NCI-H2196 (cell line): ENCODE measurements at regions not wholly inside any gene's neighbourhood (a gene's known extent, or its start where the extent isn't known, plus 50 kb on each side); places are given as distances from the start of the nearest gene placed in this dataset.

Experiments used
- DNase-seq: peaks from one replicate; lab custom pipeline; 2025; ENCODE audit not compliant: unreplicated experiment; lab: John Stamatoyannopoulos, UW

DNA sequence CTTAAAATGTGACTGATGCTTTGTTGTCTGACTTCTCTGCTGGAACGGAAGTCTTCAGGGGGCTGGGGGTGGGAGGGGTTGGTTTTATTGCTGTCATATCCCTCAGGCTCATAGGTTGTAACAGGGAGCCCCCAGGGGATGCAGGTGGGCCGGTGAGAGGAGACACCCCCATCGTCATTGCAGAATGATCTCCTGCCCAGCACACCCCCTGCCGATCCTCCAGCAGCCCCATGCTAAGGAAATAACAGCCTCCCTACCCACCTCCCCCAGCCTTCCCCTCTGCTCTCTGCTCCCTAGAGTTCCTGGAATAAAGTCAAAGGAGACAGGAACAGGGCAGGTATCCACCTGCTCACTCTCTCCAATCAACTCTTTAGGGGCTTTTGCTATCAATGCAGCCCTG, 270.1 kb upstream of the TNRC6C start:
- DNase-seq, result no peak

DNA sequence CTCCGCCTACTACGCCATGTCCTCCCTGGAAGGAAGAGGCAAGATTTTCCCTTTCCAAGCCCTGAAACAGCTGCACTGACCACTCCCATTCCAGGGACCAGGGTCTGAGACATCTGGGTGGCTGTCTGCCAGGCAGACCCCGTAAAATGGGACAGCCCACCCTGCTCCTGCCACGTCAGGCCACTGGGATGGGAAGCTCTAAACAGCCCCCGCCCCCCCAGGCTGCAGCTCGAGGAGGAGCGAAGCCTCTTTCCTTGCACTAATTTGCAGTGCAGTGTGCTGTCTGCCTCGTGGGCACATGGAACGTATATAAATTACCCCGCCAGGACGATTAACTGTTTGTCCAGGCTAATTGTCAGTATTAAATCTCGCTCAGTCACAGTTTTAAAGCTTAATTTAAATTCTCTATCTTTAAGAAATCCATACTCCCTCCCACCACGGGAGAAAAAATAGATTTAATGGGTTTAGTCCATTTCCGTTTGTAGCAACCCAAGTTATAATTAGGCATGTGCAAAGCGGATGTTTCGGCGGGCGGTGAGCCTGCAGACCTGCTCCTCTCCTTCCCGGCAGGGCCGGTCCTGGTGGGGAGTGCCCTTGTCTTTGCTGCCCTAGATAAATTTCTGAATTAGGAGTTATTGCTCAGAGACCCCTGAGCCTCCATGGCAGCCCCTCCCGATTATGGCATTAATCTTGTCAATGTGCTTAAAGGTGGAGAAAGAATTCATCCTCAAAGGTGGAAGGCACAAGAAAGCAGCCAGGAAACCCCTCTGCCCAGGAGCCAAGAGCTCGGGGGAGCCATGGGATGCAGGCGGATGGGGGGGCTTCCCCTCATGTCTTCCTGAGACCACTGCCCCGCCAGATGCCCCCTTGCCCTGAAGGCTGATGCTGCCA, 268.0 kb upstream of the TNRC6C start:
- DNase-seq, result no peak

DNA sequence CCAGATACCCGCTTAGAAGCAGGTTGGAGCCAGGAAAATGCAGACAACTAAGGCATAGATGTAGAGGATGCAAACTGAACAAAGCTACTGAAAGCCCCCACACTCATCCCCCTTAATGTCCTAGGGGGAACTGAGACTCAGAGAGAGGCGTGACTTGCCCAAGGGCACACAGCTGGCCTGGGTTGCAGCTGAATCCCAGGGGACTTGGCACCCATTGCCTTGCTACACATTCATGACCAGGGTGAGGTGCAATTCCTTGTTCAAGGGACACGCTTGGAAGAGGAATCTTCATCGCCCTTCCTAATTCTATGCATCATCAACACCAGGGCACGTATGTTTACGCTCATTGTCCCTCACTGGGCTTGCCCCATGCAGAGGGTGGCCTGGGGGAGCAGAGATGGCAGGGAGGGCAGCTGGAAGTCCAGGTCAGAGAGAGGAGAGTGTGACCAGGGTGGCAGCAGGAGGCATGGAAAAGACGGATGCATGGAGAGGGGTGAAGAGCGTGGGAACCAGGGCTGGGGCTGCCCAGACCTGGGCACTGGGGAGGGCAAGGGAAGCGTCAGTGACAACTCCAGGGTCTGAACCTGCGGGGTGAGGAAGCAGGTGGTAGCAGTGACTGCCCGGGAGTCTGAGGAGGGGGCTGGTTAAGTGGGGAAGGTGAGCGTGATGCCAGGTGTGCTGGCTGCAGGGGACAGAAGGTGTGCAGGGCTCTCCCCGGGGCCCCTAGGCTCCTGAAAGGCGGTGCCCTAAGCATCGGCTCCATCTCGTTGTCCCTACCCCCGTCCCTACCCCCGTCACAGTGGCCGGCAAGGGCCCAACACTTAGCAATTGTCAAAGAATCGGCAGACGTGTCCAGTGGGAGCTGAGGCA, 267.1 kb upstream of the TNRC6C start:
- no peak for DNase-seq

DNA sequence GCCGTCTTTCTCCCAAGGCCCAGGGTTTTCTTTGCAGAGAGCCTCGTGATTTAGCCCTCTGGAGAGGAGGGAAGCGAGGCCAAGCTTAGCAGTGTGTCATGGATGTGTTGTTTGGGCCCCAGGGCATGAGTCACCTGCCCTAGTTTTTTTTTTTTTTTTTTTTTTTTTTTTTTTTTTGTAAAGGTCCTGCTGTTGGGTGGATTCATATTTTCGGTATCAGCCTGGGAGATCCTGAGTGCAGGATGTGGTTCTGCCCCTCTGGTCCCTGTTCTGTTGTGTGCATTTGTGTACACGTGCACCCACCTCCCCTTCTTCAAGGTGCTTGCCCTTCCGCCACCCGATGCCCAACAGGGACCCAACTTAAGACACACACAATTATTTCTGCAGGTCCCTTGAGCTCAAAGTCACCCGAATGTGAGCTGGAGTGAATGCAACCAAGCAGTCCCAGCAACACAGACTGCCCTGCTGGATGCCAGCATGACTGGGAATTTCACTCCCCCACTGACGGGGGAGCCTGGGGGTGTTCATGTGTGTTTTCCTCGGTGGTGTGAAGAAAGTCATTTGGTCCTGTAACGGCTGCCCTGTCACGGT, 265.8 kb upstream of the TNRC6C start:
- DNase-seq, result no peak

DNA sequence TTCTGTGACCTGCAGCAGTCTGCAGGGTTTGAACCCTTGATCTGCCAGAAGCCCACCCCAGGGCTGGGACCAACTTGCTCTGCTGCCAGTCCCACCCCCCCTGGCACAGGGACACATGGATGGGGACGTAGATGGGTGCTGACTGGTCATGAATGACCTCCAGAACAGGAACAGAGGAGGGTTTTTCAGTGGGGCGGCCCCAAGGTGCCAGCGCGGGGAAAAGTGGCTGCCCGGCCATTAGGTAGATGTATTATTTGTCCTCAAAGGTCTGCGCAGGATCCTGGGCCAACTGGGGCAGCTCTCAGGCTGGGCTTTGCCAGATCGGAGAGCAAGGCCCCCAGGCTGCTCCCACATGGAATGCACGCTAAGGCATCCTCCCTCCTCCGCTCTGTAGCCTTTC, 265.2 kb upstream of the TNRC6C start:
- no peak for DNase-seq

DNA sequence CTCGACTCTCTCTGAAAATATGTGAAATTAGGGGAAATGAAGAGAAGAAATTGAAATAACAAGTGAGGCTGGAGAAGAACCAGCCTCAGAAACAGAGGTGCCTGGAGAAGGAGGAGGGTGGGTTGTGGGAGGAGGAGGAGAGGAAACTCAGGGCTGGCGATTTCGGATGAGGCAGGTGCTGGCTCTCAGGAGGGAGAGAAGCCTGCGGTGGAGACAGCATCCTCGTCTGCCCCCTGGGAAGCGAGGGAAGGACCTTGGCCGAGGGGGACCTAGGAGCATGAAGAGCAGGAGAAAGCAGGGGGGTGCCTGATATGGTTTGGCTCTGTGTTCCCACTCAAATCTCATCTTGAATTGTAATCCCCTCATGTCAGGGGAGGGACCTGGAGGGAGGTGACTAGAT, 264.7 kb upstream of the TNRC6C start:
- DNase-seq, result no peak

DNA sequence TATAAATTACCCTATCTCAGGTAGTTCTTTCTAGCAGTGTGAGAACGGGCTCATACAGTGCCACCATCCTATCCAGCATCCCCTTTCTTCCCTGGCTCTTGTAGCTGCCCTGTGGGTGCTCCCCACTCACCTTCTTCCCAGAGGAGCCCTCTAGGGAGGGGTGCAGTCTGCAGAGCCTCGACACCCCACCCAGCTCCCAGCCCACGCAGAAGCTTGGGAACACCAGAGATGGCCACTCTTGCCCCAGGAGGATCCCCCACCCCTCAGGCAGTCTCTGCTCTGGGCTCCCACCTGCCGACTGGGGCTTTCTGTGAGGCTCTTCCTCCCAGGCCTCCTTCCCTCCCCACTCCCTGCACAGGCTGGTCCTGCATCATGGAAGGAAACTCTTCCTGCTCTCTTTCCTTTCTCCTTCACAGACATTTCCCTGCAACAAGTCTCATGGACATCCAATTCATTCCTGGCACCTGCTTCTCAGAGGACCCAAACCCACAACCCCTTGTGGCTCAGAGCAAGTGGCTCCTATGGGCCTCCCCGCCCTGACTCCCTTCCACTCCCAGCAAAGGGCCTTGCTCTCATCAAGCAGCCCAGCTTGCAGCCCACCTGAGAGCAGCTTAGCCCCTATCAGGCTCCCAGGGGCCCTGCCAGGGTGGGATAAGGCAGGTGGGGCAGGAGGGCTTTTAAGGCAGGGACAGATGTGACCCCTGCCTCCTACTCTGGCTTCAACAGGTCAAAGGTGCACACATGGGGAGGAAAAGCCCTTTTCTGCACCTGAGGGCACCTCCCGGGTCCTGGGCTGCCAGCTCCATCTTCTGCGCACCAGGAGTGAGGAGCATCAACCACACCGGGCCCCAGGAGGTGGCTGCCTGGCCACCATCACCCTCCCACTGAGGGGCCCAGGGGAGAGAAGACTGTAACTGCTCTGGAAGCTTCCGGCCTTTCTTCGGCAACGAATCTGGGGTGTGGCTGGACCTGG, 263.8 kb upstream of the TNRC6C start:
- no peak for DNase-seq

DNA sequence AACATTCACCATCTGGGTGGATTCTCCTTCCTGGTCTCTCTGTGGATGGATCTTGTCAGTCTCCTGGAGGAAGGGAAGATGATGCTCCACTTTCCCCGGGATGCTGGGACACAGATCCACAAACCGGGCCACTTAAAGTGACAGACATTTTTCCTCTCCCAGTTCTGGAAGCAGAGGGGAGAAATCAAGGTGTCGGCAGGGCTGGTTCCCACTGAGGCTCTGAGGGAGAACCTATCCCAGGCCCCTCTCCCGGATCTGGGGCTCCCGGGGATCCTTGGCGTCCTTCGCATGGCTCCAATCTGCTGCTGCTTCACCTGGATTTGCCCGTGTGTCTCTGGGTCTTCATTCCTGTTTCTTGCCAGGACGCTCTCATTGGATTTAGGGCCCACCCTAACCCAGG, 263.1 kb upstream of the TNRC6C start:
- DNase-seq, result no peak

DNA sequence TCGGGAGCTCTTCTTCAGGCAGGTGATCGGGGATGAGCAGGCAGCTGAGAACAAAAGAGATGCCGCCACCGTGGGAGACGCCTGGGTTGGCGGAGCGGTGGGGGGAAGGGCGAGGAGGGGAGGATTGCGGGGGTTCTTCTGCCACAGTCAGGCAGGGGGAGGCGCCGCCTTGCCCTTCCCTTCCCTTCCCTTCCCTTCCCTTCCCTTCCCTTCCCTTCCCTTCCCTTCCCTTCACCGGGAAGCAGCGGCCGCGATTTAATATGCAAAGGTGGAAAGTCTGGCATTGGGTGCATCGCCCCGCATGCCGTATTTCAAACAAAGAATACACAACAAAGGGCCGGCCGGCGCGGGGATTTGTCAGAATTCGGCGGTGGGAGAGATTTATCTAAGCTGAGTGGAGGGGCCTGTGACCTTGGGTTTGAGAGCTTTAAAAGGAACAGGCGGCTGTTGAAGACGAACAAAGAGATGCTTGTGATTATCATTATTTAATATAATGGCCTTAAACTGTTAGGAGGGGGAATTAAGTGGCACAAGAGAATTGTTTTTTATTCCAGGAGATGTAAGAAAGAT, 262.3 kb upstream of the TNRC6C start:
- no peak for DNase-seq

DNA sequence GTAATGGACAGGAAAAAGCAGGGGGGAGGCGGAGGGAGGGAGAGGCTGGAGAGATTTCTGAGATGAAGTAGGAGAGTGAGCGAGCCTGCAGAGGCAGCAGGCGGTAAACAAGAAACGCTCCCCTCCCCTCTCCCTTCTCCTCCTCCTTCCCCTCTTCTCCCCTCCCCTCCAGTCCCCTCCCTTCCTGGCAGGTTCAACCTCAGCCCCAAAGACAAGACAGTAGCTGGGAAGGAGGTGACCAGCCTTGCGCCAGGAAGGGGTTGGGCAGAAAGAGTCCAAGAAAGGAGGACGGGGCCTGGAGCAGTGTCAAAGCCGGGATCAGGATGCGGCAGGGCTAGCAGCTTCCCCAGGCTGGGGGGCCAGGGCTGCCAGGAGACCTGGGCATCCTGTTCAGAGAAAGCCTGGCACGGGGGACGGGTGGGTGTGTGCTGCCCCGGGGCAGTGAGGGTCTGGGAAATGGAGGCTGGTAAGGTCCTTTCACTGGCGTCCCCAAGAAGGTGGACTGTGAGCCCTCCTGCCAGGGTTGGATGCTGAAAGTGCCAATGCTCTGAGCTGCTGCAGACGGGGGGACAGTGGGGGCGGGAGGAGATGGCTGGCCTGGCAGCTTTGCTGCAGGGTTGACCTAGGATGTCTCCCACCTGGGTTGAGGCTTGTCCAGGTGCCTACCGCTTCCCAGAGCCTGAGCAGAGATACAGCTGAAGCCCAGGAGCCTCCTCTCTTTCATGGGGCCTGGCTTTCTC, 261.6 kb upstream of the TNRC6C start:
- no peak for DNase-seq

DNA sequence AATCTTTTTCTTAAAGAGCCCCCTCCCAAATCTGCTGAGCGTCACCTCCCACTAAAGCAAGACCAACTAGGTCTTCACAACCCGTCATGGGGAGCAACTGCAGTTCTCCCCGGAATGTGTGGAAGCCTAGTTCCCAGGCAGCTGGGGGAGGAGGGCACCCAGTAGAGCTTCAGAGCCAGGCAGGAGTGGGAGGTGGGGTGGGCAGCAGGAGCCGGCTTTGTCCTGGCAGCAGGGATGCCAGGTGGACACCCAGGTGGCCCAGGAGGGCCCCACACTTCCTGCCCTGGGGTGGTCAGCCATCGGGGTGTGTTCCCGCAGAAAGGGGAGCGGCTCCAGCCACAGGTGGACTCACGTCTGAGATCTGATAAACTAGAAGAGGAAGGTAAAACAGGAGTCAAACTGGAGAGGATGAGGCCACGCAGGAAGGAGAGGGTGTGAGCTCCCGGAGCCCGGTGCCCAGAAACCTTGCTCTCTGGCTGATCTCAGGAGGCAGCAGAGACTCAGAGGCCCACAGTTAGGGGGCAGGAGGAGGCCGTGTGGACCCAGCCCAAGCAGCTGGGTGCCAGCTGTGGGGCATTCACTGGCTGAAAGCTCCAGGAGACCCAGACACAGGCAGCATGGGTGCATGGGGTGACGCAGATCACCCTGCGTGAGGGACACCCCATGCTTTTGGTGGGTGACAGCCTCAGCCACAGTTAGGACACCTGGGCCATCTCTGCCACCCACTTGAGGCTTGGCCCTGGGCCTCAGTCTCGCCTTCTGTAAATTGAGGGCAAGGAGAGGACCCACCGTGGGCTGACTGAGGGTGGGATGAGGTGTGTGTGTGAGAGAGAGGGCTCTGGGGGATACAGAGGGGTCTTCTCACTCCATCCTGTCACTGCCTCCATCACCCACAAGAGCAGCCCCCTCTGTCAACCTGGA, 260.8 kb upstream of the TNRC6C start:
- DNase-seq, result no peak

DNA sequence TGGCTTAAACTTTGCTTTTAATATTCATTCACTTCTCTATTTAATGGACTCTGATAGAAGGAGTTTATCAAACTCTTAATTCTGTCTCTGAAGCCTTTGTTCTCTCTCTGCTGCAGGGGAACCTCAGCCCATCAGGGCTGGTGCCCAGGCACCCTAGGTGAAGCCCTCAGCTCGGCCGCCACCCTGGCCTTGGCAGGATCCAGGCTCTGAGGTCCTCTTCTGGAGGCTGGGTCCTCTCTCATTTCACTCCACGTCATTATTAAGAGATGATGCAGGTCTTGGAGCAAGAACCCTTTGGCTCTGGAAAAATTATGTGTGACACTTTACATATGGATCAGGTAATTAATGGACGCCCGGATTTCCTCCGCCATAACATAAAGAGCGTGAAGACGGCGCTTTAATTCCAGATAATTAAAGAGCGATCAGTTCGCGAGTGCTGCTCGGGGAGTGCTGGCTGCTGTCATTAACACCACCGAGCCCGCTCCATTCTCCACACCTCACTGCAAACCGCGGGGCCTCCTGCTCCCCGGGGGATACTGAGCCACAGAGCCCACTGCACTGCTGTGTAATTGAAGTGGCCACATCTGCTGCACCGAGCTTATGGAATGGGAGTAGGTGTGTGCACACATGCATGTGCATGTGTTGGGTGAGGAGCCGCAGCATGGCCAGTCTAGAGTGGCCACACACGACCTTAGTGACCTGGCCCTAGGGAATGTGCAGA, 259.4 kb upstream of the TNRC6C start:
- no peak for DNase-seq

DNA sequence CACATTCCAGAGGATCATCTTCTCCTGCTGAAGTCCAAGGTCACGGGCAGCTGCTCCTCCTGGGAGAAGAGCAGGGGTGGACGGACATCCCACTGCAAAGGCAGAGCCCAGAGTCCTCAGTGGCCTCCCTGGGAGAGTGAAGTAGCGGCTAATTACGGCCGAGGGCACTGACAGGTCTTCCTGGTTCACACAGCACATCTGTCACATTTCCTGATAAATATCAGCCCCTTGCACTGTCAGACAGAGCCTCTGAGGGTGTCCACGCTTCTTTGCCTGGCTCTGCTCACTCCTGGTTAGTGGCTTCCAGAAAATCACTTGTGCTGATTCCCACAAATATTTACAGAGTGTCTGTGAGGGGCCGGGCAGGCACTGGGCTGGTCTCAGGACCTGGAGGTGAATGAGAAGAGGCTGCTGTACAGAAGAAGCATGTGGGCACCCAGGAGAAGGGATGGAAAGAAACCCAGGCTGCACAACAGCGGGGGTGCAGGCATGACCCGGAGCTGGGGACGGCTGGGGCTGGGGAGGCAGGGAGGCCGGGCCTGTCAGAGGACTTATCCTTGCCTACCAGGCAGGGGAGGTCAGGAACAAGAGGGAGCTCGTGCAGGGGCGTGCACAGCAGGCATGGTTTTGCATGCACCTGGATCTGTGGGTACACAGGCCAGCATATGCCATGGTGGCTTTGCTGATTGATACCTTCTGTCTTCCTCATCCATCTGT, 258.2 kb upstream of the TNRC6C start:
- no peak for DNase-seq

DNA sequence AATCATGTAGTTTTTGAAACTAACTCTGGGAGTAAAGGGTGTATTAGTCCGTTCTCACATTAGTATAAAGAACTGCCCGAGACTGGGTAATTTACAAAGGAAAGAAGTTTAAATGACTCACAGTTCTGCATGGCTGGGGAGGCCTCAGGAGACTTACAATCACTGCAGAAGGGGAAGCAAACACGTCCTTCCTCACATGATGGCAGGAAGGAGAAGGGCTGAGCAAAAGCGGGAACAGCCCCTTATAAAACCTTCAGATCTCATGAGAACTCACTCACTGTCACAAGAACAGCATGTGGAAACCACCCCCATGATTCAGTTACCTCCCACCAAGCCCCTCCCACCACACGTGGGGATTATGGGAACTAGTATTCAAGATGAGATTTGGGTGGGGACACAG, 256.5 kb upstream of the TNRC6C start:
- DNase-seq, result no peak

DNA sequence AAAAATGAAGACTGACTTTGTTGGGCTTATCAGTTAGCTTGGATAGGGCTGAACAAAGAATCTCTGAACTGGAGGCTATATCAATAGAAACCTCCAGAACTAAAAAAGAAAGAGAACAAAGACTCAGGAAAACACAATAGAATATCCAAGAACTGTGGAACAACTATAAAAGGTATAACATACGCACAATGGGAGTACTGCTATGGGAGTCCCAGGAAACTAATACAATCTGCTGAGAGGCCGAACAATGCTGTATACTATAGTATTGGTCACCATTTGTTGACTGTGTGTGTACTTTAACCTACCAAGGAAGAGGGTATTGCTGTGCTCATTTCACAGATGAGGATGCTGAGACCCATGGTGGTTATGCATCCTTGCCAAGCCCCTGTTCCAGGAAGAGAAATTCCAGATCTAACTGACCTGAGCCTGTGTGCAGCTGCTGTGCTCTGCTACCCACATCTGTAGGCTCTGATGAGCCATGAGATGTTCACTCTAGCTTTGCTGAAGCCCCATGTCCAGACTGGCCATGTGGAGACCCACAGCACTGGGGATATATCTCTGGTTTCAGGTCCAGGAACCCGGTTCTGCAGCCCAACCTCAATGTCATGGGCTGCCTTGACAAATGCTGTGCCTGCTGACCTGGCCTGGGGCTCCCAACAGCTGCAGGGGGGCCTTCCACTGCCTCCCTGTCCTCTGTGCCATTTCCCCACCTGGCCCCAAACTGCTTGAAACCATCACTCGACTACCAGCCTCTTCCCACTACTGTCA, 254.3 kb upstream of the TNRC6C start:
- no peak for DNase-seq

DNA sequence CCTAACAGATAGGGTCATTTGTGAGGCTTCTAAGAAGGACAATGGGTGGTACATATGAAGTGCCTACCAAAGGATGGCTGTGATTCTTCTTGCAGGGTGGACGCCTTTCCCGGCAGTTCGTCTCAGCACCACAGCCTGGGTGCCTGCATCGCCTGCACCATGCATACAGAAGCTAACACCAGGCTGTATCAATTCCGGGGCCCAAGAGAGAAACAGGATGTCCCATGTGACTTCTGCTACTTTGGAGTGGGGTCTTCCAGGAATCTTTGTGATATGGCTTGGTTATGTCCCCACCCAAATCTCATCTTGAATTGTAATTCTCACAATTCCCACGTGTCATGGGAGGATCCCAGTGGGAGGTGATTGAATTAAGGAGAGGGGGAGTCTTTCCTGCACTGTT, 251.6 kb upstream of the TNRC6C start:
- DNase-seq, result no peak

DNA sequence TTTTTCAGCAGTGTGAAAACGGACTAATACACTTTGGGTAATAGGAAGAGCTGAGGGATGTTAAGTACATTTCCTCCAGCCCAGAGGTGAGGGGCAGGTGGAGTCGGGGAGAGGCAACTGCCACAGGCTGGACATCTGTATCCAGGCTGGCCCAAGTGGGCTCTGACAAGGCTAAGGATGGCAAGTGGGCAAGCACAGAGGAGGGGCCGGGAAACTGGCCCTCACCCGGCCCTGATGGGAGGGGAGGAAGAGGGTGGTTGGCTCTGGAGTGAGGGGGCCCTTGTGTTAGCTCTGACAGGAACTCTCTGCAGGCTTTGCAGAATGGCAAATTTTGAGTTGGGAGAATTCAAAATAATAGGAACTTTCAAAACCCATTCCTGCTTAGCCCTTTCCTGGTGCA, 251.0 kb upstream of the TNRC6C start:
- DNase-seq, result no peak
